Subcutaneous abdominal adipose tissue (tissue), 5 donors: ENCODE measurements at regions not wholly inside any gene's neighbourhood (a gene's known extent, or its start where the extent isn't known, plus 50 kb on each side); places are given as distances from the start of the nearest gene placed in this dataset.
"Not testable (repeated sequence)": the region's sequence is repeated elsewhere in the genome, so short reads cannot be mapped to it uniquely, and the experiment has no call there.

ENCODE experiments used
- H3K27ac ChIP-seq: one replicate; pipeline ENCODE4 v1.7.0; 2013; ENCODE audit warnings: low read depth, mild to moderate bottlenecking, inconsistent platforms, low read length, moderate library complexity
- H3K27me3 ChIP-seq, 5 donors: one replicate each; pipeline ENCODE4 v1.7.0; 2013; ENCODE audit warnings: low read length in 5 of 5, inconsistent platforms in 1 of 5; ENCODE audit not compliant: control insufficient read depth in 5 of 5, insufficient read depth in 4 of 5
- H3K36me3 ChIP-seq, 5 donors: one replicate each; pipeline ENCODE4 v1.7.0; 2013; ENCODE audit warnings: low read length in 5 of 5; ENCODE audit not compliant: control insufficient read depth in 5 of 5, insufficient read depth in 5 of 5
- H3K4me1 ChIP-seq, 5 donors: one replicate each; pipeline ENCODE4 v1.7.0; 2013; ENCODE audit warnings: low read length in 5 of 5, mild to moderate bottlenecking in 3 of 5, moderate library complexity in 1 of 5; ENCODE audit not compliant: control insufficient read depth in 5 of 5, insufficient read depth in 5 of 5
- H3K4me3 ChIP-seq, 5 donors: one replicate each; pipeline ENCODE4 v1.7.0; 2013; ENCODE audit warnings: low read length in 5 of 5, low read depth in 1 of 5
- H3K9ac ChIP-seq, 5 donors: one replicate each; pipeline ENCODE4 v1.7.0; 2013; ENCODE audit warnings: low read length in 5 of 5, mild to moderate bottlenecking in 4 of 5, moderate library complexity in 3 of 5
- H3K9me3 ChIP-seq, 5 donors: one replicate each; pipeline ENCODE4 v1.7.0; 2013; ENCODE audit warnings: low read length in 5 of 5; ENCODE audit not compliant: control insufficient read depth in 5 of 5
- donor health status: healthy.
- donor health status: healthy.
- donor health status: healthy.
- donor health status: healthy.
- donor health status: healthy.

- no peaks in the 10 kb centered on the region for H3K36me3 ChIP-seq
- peaks cover 0 to 21% (median 0%) of the 10 kb centered on the region in 5 donors for H3K4me1 ChIP-seq
- H3K27me3 ChIP-seq = no peaks in the 10 kb centered on the region
- peak overlapping the region; percentile 95 for H3K27ac ChIP-seq
- peak overlapping the region in 4 of 5 donors; percentile 38 to 57 (median 46) for H3K4me3 ChIP-seq
- H3K9ac ChIP-seq = peak overlapping the region in 3 of 5 donors; percentile 35 to 77 (median 72)
- peaks cover 0 to 4% (median 0%) of the 10 kb centered on the region in 5 donors for H3K9me3 ChIP-seq
Observed at GRCh38 chr21:16124378-16125138, 394.8 kb downstream of the USP25 start.

- Histone ChIP-seq H3K27me3 (no peaks in the 10 kb centered on the region), H3K4me3 (peak overlapping the region in 4 of 5 donors; percentile 38 to 57 (median 46)), H3K36me3 (no peaks in the 10 kb centered on the region), H3K27ac (peak overlapping the region; percentile 95), H3K9me3 (peaks cover 0 to 4% (median 0%) of the 10 kb centered on the region in 5 donors), H3K4me1 (peaks cover 0 to 21% (median 0%) of the 10 kb centered on the region in 5 donors), H3K9ac (peak overlapping the region in 3 of 5 donors; percentile 35 to 77 (median 72))
Observed at GRCh38 chr21:16125274-16125673, 395.5 kb downstream of the USP25 start.

- peaks cover 0 to 12% (median 0%) of the 10 kb centered on the region in 5 donors for H3K4me1 ChIP-seq
- H3K36me3 ChIP-seq, H3K27me3 ChIP-seq, H3K9ac ChIP-seq, H3K27ac ChIP-seq, H3K4me3 ChIP-seq, H3K9me3 ChIP-seq: not testable (repeated sequence)
Observed at GRCh38 chr21:16132453-16132852, 402.7 kb downstream of the USP25 start.

- Histone ChIP-seq H3K4me3 (no peak overlapping the region), H3K9ac (no peak overlapping the region), H3K27me3 (no peaks in the 10 kb centered on the region), H3K4me1 (peaks cover 0 to 12% (median 0%) of the 10 kb centered on the region in 5 donors), H3K27ac (no peak overlapping the region), H3K9me3 (no peaks in the 10 kb centered on the region), H3K36me3 (no peaks in the 10 kb centered on the region)
Observed at GRCh38 chr21:16133248-16133647, 403.5 kb downstream of the USP25 start.

- Histone ChIP-seq H3K4me1 (peaks cover 0 to 12% (median 0%) of the 10 kb centered on the region in 5 donors), H3K27me3 (no peaks in the 10 kb centered on the region), H3K9ac (no peak overlapping the region), H3K9me3 (no peaks in the 10 kb centered on the region), H3K36me3 (no peaks in the 10 kb centered on the region), H3K4me3 (no peak overlapping the region), H3K27ac (no peak overlapping the region)
Observed at GRCh38 chr21:16134134-16134533, 404.4 kb downstream of the USP25 start.

GRCh38 chr21:16137106-16137505 is 407.3 kb downstream of the USP25 start:
- no peaks in the 10 kb centered on the region for H3K27me3 ChIP-seq
- no peak overlapping the region for H3K4me3 ChIP-seq
- no peak overlapping the region for H3K27ac ChIP-seq
- no peaks in the 10 kb centered on the region for H3K9me3 ChIP-seq
- no peak overlapping the region for H3K9ac ChIP-seq
- peaks cover 0 to 12% (median 0%) of the 10 kb centered on the region in 5 donors for H3K4me1 ChIP-seq
- no peaks in the 10 kb centered on the region for H3K36me3 ChIP-seq

GRCh38 chr21:16145052-16145451 is 415.3 kb downstream of the USP25 start:
- Histone ChIP-seq H3K27me3 (no peaks in the 10 kb centered on the region), H3K27ac (no peak overlapping the region), H3K36me3 (no peaks in the 10 kb centered on the region)

GRCh38 chr21:16145479-16145878 is 415.7 kb downstream of the USP25 start:
- Histone ChIP-seq H3K9ac (no peak overlapping the region), H3K27me3 (no peaks in the 10 kb centered on the region), H3K4me3 (no peak overlapping the region), H3K9me3 (no peaks in the 10 kb centered on the region), H3K27ac (no peak overlapping the region), H3K36me3 (no peaks in the 10 kb centered on the region), H3K4me1 (no peaks in the 10 kb centered on the region)

More at GRCh38 chr21:16145052-16145451, 415.3 kb downstream of the USP25 start:
- Histone ChIP-seq H3K9ac (no peak overlapping the region), H3K4me1 (no peaks in the 10 kb centered on the region), H3K4me3 (no peak overlapping the region), H3K9me3 (no peaks in the 10 kb centered on the region)

- no peak overlapping the region for H3K9ac ChIP-seq
- no peak overlapping the region for H3K4me3 ChIP-seq
- H3K36me3 ChIP-seq = no peaks in the 10 kb centered on the region
- no peaks in the 10 kb centered on the region for H3K27me3 ChIP-seq
- H3K9me3 ChIP-seq = no peaks in the 10 kb centered on the region
- no peaks in the 10 kb centered on the region for H3K4me1 ChIP-seq
- H3K27ac ChIP-seq = no peak overlapping the region
Observed at GRCh38 chr21:16154321-16154720, 424.5 kb downstream of the USP25 start.

GRCh38 chr21:16154951-16155635 is 425.3 kb downstream of the USP25 start:
- H3K27ac ChIP-seq = no peak overlapping the region
- no peaks in the 10 kb centered on the region for H3K9me3 ChIP-seq
- no peak overlapping the region for H3K9ac ChIP-seq
- H3K36me3 ChIP-seq = no peaks in the 10 kb centered on the region
- H3K27me3 ChIP-seq = no peaks in the 10 kb centered on the region
- no peaks in the 10 kb centered on the region for H3K4me1 ChIP-seq
- no peak overlapping the region for H3K4me3 ChIP-seq
